H9 (cell line): ENCODE measurements at regions not wholly inside any gene's neighbourhood (a gene's known extent, or its start where the extent isn't known, plus 50 kb on each side); places are given as distances from the start of the nearest gene placed in this dataset.

Source experiments
- DNase-seq: peaks from one replicate; pipeline ENCODE4 v3.0.0-alpha.2; 2017
- H2AFZ ChIP-seq: one replicate; pipeline ENCODE4 v1.6.1; 2013; ENCODE audit warnings: mild to moderate bottlenecking, low read length, control low read depth, moderate library complexity
- H2AK5ac ChIP-seq: 2 replicates; pipeline ENCODE4 v1.6.1; 2013; ENCODE audit warnings: low read length, control low read depth, mixed read lengths; ENCODE audit not compliant: insufficient read length
- H2BK120ac ChIP-seq: one replicate; pipeline ENCODE4 v1.6.1; 2013; ENCODE audit warnings: low read depth, mild to moderate bottlenecking, low read length, control low read depth, inconsistent platforms; ENCODE audit not compliant: poor library complexity, severe bottlenecking
- H2BK12ac ChIP-seq: 2 replicates; pipeline ENCODE4 v1.6.1; 2013; ENCODE audit warnings: low read length, control low read depth, mixed read lengths, low read depth; ENCODE audit not compliant: insufficient read length
- H2BK15ac ChIP-seq: 2 replicates; pipeline ENCODE4 v1.6.1; 2013; ENCODE audit warnings: low read depth, low read length, control low read depth
- H2BK20ac ChIP-seq: one replicate; pipeline ENCODE4 v1.6.1; 2013; ENCODE audit warnings: low read depth, mild to moderate bottlenecking, low read length, control low read depth, inconsistent platforms; ENCODE audit not compliant: poor library complexity, severe bottlenecking
- H2BK5ac ChIP-seq: 2 replicates; pipeline ENCODE4 v1.6.1; 2013; ENCODE audit warnings: low read length, control low read depth, mixed read lengths; ENCODE audit not compliant: insufficient read length
- H3K14ac ChIP-seq: 2 replicates; pipeline ENCODE4 v1.6.1; 2013; ENCODE audit warnings: low read length, control low read depth; ENCODE audit not compliant: insufficient read depth
- H3K18ac ChIP-seq: 2 replicates; pipeline ENCODE4 v1.6.1; 2013; ENCODE audit warnings: low read depth, mild to moderate bottlenecking, mixed read lengths, low read length, control low read depth; ENCODE audit not compliant: insufficient read length
- H3K23ac ChIP-seq: 2 replicates; pipeline ENCODE4 v1.6.1; 2013; ENCODE audit warnings: low read length, control low read depth, mixed read lengths, low read depth; ENCODE audit not compliant: insufficient read length
- H3K23me2 ChIP-seq: 2 replicates; pipeline ENCODE4 v1.6.1; 2013; ENCODE audit warnings: low read depth, mild to moderate bottlenecking, mixed read lengths, low read length, control low read depth; ENCODE audit not compliant: insufficient read length, poor library complexity, severe bottlenecking
- H3K27ac ChIP-seq: 2 replicates; pipeline ENCODE4 v1.5.1; 2013; ENCODE audit warnings: low read length, control low read depth, mixed read lengths, low read depth; ENCODE audit not compliant: insufficient read length
- H3K27me3 ChIP-seq: 2 replicates; pipeline ENCODE4 v1.6.1; 2013; ENCODE audit warnings: low read length, control low read depth, inconsistent platforms; ENCODE audit not compliant: insufficient read depth
- H3K4ac ChIP-seq: 2 replicates; pipeline ENCODE4 v1.6.1; 2013; ENCODE audit warnings: low read depth, mild to moderate bottlenecking, control low read depth, inconsistent platforms, low read length, moderate library complexity
- H3K4me1 ChIP-seq: 2 replicates; pipeline ENCODE4 v1.6.1; 2013; ENCODE audit warnings: low read length, control low read depth, inconsistent platforms; ENCODE audit not compliant: insufficient read depth
- H3K4me2 ChIP-seq: 2 replicates; pipeline ENCODE4 v1.6.1; 2013; ENCODE audit warnings: low read length, control low read depth, mixed read lengths; ENCODE audit not compliant: insufficient read length, insufficient read depth
- H3K56ac ChIP-seq: 2 replicates; pipeline ENCODE4 v1.6.1; 2013; ENCODE audit warnings: low read depth, mild to moderate bottlenecking, mixed read lengths, low read length, control low read depth; ENCODE audit not compliant: insufficient read length
- H3K79me1 ChIP-seq: 2 replicates; pipeline ENCODE4 v1.6.1; 2013; ENCODE audit warnings: low read depth, mild to moderate bottlenecking, moderate library complexity, low read length, control low read depth, inconsistent platforms; ENCODE audit not compliant: insufficient read depth, poor library complexity, severe bottlenecking
- H3K79me2 ChIP-seq: 2 replicates; pipeline ENCODE4 v1.6.1; 2013; ENCODE audit warnings: low read length, control low read depth, inconsistent platforms; ENCODE audit not compliant: insufficient read depth
- H3K9ac ChIP-seq: 2 replicates; pipeline ENCODE4 v1.6.1; 2013; ENCODE audit warnings: low read length, control low read depth, mixed read lengths; ENCODE audit not compliant: insufficient read length; ENCODE audit errors: extremely low read depth
- H3K9me3 ChIP-seq: one replicate; pipeline ENCODE4 v1.6.1; 2013; ENCODE audit warnings: low read depth, low read length, inconsistent platforms; ENCODE audit not compliant: control insufficient read depth
- H3T11ph ChIP-seq: one replicate; pipeline ENCODE4 v1.6.1; 2013; ENCODE audit warnings: mild to moderate bottlenecking, low read length, control low read depth, inconsistent platforms
- H4K20me1 ChIP-seq: one replicate; pipeline ENCODE4 v1.6.1; 2013; ENCODE audit not compliant: control insufficient read depth, insufficient read length, insufficient read depth
- H4K5ac ChIP-seq: 2 replicates; pipeline ENCODE4 v1.6.1; 2013; ENCODE audit warnings: low read depth, mild to moderate bottlenecking, mixed read lengths, low read length, control low read depth; ENCODE audit not compliant: insufficient read length
- H4K8ac ChIP-seq: replicated peaks from 2 replicates; pipeline ENCODE4 v1.6.1; 2013; ENCODE audit warnings: low read length, control low read depth, mixed read lengths, low read depth; ENCODE audit not compliant: insufficient read length
- H4K91ac ChIP-seq: 2 replicates; pipeline ENCODE4 v1.6.1; 2013; ENCODE audit warnings: low read depth, mild to moderate bottlenecking, moderate library complexity, mixed read lengths, low read length, control low read depth; ENCODE audit not compliant: insufficient read length
- H3K27ac Mint-ChIP-seq, 3 experiments: 2 replicates in 2 of 3; 3 replicates in 1 of 3; pipeline ENCODE4 v1.8.0; 2020 to 2021; ENCODE audit warnings: mixed read lengths in 3 of 3, mild to moderate bottlenecking in 1 of 3, moderate library complexity in 1 of 3
- H3K27me3 Mint-ChIP-seq: 2 replicates; pipeline ENCODE4 v1.8.0; 2021; ENCODE audit warnings: low read depth, mild to moderate bottlenecking, moderate library complexity, mixed read lengths
- H3K36me3 Mint-ChIP-seq, 3 experiments: 2 replicates in 2 of 3; 3 replicates in 1 of 3; pipeline ENCODE4 v1.8.0; 2020 to 2021; ENCODE audit warnings: low read depth in 3 of 3, mixed read lengths in 3 of 3; ENCODE audit not compliant: insufficient read depth in 1 of 3
- H3K4me1 Mint-ChIP-seq, 2 experiments: 2 replicates each; pipeline ENCODE4 v1.8.0; 2020; ENCODE audit warnings: mixed read lengths in 2 of 2
- H3K4me3 Mint-ChIP-seq, 2 experiments: 2 replicates in 1 of 2; 3 replicates in 1 of 2; pipeline ENCODE4 v1.8.0; 2020 to 2021; ENCODE audit warnings: mild to moderate bottlenecking in 2 of 2, mixed read lengths in 2 of 2, moderate library complexity in 1 of 2
- H3K9me3 Mint-ChIP-seq, 2 experiments: 2 replicates in 1 of 2; 3 replicates in 1 of 2; pipeline ENCODE4 v1.8.0; 2020; ENCODE audit warnings: mild to moderate bottlenecking in 2 of 2, mixed read lengths in 2 of 2, moderate library complexity in 1 of 2
- whole genome bisulfite sequencing: extraction: QIAGEN DNeasy Blood & Tissue Kit; methylation state at CpG from one replicate; pipeline ENCODE4 v1.1.7; 2013; ENCODE audit warnings: missing lambda C conversion rate, low lambda C conversion rate, mixed read lengths; ENCODE audit not compliant: insufficient read length; ENCODE audit errors: extremely low coverage; 5-methylcytosine and 5-hydroxymethylcytosine counted together
- TF ChIP-seq, protein P1 (sequence below): fragments of 200-600 bp; sonication (generic); conservative IDR thresholded peaks from 3 replicates; pipeline ENCODE4 v1.8.0; 2021; ENCODE audit warnings: antibody characterized with exemption, mild to moderate bottlenecking

DNA sequence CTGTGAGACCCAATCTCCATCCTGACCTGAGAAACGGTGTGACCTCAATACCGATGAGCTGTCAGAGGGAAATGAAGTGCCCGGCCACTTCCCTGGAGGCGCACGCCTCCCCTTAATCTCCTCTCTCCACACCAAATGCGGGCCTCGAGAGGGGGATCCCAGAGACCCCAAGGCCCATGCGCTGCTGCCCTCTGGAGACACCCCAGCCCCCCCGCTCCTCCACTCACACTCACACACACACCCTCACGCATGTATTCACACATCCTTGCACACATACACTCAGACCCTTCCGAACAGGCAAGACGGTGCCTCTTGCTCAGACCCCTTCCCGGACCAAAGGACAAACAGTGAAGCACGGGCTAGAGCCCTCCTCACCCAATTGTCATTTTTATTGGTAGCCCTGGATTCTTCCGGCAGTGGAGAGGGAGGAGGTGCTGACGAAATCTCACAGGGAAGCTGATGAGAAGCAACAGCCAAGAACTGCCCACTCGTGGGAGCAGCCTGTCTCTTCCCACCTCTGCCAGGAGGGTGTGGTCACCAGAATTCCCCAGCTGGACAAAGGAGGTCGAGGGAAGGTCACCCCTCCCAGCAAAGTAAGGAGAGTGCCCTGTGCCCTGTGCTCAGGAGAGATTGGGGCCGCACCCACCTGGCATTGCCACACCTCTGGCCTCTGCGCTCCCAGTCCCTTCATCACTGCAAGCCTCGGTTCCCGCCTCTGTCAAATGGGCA is 136.0 kb upstream of the TNRC6C start:
- H3K4me1 Mint-ChIP-seq: peaks cover 33 to 44% of the 10 kb centered on the region in 2 experiments
- no peak overlapping the region for H3K9ac ChIP-seq
- H3T11ph ChIP-seq: no peak overlapping the region
- H3K4me3 Mint-ChIP-seq: no peak overlapping the region
- no peaks in the 10 kb centered on the region for H3K79me1 ChIP-seq
- no peaks in the 10 kb centered on the region for H3K9me3 ChIP-seq
- no peaks in the 10 kb centered on the region for H3K23me2 ChIP-seq
- no CpG with 5 or more reads among the region's 22 CpGs for WGBS
- no peak overlapping the region for H3K14ac ChIP-seq
- H2BK15ac ChIP-seq: no peak overlapping the region
- H3K27me3 Mint-ChIP-seq: peaks cover 8% of the 10 kb centered on the region
- no peak overlapping the region for H2AFZ ChIP-seq
- no peak overlapping the region for H3K18ac ChIP-seq
- no peak overlapping the region for H2AK5ac ChIP-seq
- H3K56ac ChIP-seq: no peak overlapping the region
- no peak overlapping the region for H2BK120ac ChIP-seq
- H3K4me1 ChIP-seq: peaks cover 8% of the 10 kb centered on the region; the same call in 1 of the 2 replicates
- no peak overlapping the region for H2BK12ac ChIP-seq
- no peak overlapping the region for H2BK5ac ChIP-seq
- H3K27ac ChIP-seq: no peak overlapping the region
- no peak for DNase-seq
- no peaks in the 10 kb centered on the region for H4K20me1 ChIP-seq
- no peak overlapping the region for H2BK20ac ChIP-seq
- no peak overlapping the region for H3K23ac ChIP-seq
- no peak overlapping the region; a peak in 1 of 7 replicates for H3K27ac Mint-ChIP-seq
- TF ChIP-seq, protein P1, sequence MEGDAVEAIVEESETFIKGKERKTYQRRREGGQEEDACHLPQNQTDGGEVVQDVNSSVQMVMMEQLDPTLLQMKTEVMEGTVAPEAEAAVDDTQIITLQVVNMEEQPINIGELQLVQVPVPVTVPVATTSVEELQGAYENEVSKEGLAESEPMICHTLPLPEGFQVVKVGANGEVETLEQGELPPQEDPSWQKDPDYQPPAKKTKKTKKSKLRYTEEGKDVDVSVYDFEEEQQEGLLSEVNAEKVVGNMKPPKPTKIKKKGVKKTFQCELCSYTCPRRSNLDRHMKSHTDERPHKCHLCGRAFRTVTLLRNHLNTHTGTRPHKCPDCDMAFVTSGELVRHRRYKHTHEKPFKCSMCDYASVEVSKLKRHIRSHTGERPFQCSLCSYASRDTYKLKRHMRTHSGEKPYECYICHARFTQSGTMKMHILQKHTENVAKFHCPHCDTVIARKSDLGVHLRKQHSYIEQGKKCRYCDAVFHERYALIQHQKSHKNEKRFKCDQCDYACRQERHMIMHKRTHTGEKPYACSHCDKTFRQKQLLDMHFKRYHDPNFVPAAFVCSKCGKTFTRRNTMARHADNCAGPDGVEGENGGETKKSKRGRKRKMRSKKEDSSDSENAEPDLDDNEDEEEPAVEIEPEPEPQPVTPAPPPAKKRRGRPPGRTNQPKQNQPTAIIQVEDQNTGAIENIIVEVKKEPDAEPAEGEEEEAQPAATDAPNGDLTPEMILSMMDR: no peak
- H3K36me3 Mint-ChIP-seq: no peaks in the 10 kb centered on the region
- H3K4ac ChIP-seq: no peak overlapping the region
- H4K5ac ChIP-seq: no peak overlapping the region
- no peak overlapping the region for H3K4me2 ChIP-seq
- no peak overlapping the region for H4K8ac ChIP-seq
- peaks cover 0 to 3% of the 10 kb centered on the region in 2 experiments; a peak in 2 of 5 replicates for H3K9me3 Mint-ChIP-seq
- H3K79me2 ChIP-seq: no peaks in the 10 kb centered on the region
- no peaks in the 10 kb centered on the region for H3K27me3 ChIP-seq
- H4K91ac ChIP-seq: no peak overlapping the region
